ENCODE measurements at regions not wholly inside any gene's neighbourhood (a gene's known extent, or its start where the extent isn't known, plus 50 kb on each side); places are given as distances from the start of the nearest gene placed in this dataset.

DNA sequence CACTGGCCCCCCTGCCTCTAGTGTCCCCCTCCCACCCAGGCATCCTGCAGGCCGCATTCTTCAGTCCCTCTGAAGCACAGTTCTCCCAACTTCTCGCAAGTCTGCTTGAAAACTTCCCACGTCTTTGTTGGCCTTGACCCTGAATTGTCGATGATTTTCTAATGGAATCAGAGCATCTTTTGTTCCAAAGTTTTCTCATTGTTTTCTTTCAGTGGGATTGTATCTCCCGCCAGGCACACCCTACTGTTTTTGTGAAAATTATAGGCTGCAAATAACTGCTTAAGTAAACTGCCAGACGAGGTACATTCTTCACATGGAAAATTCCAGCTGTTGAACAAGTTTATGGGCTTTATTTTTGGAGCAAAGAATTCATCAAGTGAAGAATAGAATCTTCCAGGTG, 122.6 kb upstream of the SLC25A48 start:
- peaks cover 8% of the 10 kb centered on the region for H3K27me3 ChIP-seq (ENCODE audit: control insufficient read depth, insufficient read depth, low read length)
- no peak for DNase-seq (ENCODE audit: low read depth)
- H3K4me3 ChIP-seq (ENCODE audit: low read depth, low read length): no peak overlapping the region
- H3K36me3 ChIP-seq (ENCODE audit: control insufficient read depth, insufficient read depth, low read length): no peaks in the 10 kb centered on the region
- TF ChIP-seq CTCF (IDR thresholded peaks at IDR 0.05; ENCODE audit: insufficient read depth, low read length, poor library complexity, severe bottlenecking): no peak

- Histone ChIP-seq H3K27me3 (ENCODE audit: control insufficient read depth, insufficient read depth, low read length) (peaks cover 8% of the 10 kb centered on the region), H3K36me3 (ENCODE audit: control insufficient read depth, insufficient read depth, low read length) (no peaks in the 10 kb centered on the region), H3K4me3 (ENCODE audit: low read depth, low read length) (no peak overlapping the region)
- no peak for TF ChIP-seq CTCF (IDR thresholded peaks at IDR 0.05; ENCODE audit: insufficient read depth, low read length, poor library complexity, severe bottlenecking)
- DNase-seq (ENCODE audit: low read depth): no peak
Measured at GRCh38 chr5:135710045-135710675, 124.3 kb upstream of the SLC25A48 start.

DNA sequence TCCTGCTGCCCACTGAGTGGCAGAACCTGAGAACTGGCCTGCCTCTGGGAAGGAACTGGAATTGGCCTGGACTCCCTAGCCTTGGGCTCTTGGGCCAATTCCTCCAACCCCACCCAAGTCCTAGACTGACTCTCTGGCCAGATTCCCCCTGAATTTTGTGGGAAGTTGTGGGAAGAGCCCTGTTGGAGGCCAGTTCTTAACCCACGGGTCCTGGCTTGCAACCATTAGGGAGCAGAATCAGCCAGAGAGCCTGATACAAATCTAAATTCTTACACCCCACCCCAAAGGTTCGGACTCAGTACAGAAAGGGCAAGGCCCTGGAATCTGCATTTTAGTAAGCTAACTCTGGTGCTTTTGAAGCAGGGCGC, 125.3 kb upstream of the SLC25A48 start:
- peaks cover 8% of the 10 kb centered on the region for H3K27me3 ChIP-seq (ENCODE audit: control insufficient read depth, insufficient read depth, low read length)

DNA sequence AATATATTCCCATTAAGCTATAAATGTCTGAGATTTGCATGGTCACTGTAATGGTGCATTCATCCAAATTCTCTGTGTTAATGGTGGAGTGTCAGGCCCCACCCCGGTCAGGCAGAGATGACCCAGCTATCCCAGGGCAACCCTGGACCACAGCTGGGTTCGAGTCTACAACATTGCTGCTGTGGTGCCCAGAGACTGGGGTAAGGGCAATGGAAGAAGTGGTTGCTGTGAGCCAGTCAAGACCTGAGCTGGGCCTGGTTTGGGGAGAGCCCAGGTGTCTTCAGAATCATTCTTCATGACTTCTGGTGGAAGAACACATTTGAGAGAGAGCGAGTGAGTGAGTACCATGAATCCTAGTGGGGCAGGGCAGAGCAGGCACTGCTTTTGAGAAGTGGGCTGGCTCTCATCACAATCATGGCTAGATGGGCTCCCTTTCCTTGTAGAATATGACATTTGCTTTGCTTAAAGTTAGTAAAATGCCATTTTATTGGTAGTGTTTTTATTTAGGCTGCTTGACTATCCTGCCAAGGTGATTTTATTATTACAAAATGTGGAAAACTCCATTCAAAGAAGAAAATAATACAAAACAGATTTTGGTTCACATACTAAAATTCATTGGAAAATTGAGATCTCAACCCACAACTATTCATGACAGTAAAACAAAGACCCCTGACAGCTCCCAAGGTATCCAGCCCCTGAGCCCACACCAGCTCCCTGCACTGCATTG, 125.8 kb upstream of the SLC25A48 start:
- TF ChIP-seq CTCF (IDR thresholded peaks at IDR 0.05; ENCODE audit: insufficient read depth, low read length, poor library complexity, severe bottlenecking): no peak
- Histone ChIP-seq H3K27me3 (ENCODE audit: control insufficient read depth, insufficient read depth, low read length) (peaks cover 8% of the 10 kb centered on the region), H3K4me3 (ENCODE audit: low read depth, low read length) (no peak overlapping the region), H3K36me3 (ENCODE audit: control insufficient read depth, insufficient read depth, low read length) (no peaks in the 10 kb centered on the region)
- no peak for DNase-seq (ENCODE audit: low read depth)

More for the DNA sequence above, 125.3 kb upstream of the SLC25A48 start:
- DNase-seq (ENCODE audit: low read depth): no peak
- H3K36me3 ChIP-seq (ENCODE audit: control insufficient read depth, insufficient read depth, low read length): no peaks in the 10 kb centered on the region
- TF ChIP-seq CTCF (IDR thresholded peaks at IDR 0.05; ENCODE audit: insufficient read depth, low read length, poor library complexity, severe bottlenecking): no peak
- no peak overlapping the region for H3K4me3 ChIP-seq (ENCODE audit: low read depth, low read length)

GRCh38 chr5:135707302-135707701, 127.2 kb upstream of the SLC25A48 start:
- TF ChIP-seq CTCF (IDR thresholded peaks at IDR 0.05; ENCODE audit: insufficient read depth, low read length, poor library complexity, severe bottlenecking): no peak
- H3K27me3 ChIP-seq (ENCODE audit: control insufficient read depth, insufficient read depth, low read length): peaks cover 8% of the 10 kb centered on the region
- no peak overlapping the region for H3K4me3 ChIP-seq (ENCODE audit: low read depth, low read length)
- no peaks in the 10 kb centered on the region for H3K36me3 ChIP-seq (ENCODE audit: control insufficient read depth, insufficient read depth, low read length)
- DNase-seq (ENCODE audit: low read depth): no peak

GRCh38 chr5:135706893-135707292, 127.6 kb upstream of the SLC25A48 start:
- H3K4me3 ChIP-seq (ENCODE audit: low read depth, low read length): no peak overlapping the region
- peaks cover 8% of the 10 kb centered on the region for H3K27me3 ChIP-seq (ENCODE audit: control insufficient read depth, insufficient read depth, low read length)
- no peaks in the 10 kb centered on the region for H3K36me3 ChIP-seq (ENCODE audit: control insufficient read depth, insufficient read depth, low read length)
- TF ChIP-seq CTCF (IDR thresholded peaks at IDR 0.05; ENCODE audit: insufficient read depth, low read length, poor library complexity, severe bottlenecking): no peak
- no peak for DNase-seq (ENCODE audit: low read depth)
